OCI-M2 (cell line): ENCODE measurements at regions not wholly inside any gene's neighbourhood (a gene's known extent, or its start where the extent isn't known, plus 50 kb on each side); places are given as distances from the start of the nearest gene placed in this dataset.
A peak's percentile ranks its signal among the peaks of the same experiment; 100 is the strongest.

Source experiments
- DNase-seq: peaks from one replicate; lab custom pipeline; 2025; ENCODE audit not compliant: unreplicated experiment; lab: John Stamatoyannopoulos, UW

DNA sequence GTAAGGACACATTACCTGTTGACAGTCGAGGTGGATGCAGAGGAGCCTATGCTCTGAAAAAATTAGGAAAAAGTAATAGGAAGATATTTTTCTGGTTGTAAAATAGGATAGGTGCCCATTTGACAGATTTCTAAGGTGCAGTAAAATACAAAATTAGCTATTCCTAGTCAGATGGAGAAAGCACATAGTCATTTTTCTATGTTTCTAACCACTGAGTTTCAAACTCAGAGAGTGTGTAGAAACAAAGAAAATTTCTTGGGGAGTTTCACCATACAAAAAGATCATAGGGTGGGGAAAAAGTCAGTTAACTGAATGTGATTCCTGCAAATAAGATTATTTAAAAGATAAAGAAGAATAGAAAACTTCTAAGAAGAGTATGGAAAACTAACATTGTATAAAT is 666.9 kb downstream of the KCNT2 start:
- DNase-seq = no peak

DNA sequence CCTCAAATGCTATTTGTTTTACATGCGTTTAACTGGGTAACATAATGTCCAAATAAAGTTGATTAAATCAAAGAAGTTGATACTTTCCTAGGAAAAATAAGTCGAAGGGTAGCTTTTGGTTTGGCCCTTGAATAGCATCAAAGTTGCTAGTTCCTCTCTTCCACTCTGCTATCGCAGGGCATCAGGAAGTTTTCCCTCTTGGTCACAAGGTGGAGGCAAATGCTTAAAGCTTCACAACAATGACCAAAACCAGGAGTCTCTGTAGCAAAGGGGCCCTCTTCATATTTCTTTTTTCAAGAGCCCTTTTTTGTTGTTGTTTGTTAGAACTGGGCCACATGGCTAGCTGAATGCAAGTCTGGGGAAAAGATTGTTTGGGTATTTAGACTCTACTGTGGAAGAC is 668.4 kb downstream of the KCNT2 start:
- DNase-seq = no peak

DNA sequence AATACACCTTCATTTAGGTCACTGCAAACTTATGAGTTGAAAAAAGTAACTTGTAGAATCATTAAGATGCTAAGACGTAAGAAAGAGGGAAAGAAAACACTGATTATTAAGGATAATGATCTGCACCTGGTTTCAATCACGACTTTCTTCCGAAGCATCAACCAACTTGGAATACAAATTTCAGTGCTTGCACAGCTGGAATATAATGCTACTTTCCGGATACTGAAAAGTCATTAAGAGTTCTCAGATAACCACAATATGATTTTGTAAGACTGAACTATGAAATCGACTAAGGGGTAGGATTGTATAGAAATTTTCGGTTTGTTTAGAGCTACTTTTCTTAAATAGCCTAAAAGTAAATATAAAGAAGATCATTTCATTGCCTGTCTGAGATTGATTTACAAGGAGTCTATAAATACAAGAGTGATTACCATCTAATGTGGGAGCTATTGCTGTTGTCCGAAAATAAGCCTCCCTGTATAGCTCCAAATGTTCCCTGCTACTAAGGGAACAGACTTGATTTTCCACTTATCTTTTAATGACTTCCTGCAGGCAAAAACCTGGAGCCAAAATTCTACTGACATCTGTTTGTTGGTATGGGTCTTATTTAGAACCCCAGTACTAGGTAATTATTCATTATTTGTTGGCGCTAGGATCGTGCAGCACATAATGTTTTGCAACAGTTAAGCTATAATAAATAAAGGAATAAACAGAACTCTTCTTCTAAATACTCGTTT is 673.3 kb downstream of the KCNT2 start:
- DNase-seq = no peak

DNA sequence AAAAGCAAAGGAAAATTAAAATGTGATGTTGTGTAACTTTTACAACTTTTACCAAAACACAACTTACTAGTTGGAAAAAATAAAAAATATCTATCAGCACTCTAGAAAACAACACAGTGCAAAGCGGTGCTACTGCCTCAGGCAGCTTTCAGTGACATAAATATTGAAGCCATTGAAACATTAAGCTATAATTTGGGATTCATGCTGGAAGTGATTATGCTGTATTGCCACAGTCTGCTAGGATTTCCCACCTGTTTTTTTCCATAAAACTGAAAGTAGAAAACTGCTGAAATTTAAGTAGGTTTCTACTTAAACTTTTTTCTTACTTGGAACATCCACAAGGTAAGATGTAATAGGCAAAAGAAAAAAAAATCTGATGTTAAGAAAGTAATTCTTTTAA is 674.4 kb downstream of the KCNT2 start:
- no peak for DNase-seq

DNA sequence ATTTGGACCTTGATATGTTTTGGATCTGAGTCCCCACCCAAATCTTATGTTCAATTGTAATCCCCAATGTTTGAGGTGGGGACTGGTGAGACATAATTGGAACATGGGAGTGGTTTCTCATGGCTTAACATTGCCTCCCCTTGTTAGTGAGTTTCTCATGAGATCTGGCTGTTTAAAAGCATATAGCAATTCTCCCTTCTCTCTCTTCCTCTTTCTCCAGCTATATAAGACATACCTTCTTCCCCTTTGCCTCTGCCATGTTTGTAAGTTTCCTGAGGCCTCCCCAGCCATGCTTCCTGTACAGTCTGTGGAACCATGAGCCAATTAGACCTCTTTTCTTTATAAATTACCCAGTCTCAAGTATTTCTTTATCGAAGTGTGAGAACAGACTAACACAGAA is 692.4 kb downstream of the KCNT2 start:
- DNase-seq = no peak

DNA sequence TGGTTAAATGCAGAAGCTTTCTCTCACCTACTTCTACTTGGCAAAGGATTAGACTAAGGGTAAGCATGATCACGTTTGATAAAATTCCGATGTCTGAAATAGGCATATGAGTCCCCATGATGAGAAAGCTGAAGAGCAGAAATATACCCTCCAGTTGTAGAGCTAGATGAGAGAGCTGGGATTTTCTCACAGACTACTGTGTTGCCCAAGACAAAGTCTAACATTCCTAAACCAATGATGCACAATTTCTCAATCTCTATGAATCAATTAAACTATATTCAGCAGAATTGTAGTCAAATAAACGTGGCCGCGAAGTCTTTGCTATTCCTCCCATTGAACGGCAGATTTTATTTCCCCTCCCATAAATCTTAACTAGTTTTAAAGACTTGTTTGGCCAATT is 699.2 kb downstream of the KCNT2 start:
- DNase-seq = no peak

DNA sequence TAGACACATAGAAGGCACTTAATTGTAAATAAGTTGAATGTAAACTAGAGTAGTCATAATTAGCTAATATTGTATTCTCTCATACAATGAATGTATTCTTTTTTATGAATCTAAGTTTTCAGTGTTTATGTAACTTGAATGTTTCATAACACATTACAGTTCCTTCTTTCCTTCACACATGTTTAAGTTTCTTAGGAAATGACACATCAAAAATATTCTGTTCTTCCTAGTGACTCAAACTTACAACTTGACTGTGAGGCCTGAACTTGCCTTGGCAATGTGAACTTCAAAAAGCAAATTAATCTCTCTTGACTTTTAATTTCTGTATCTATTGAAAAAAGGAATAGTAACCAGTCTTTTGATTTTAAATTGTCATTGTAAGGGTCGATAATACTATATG is 700.1 kb downstream of the KCNT2 start:
- no peak for DNase-seq

DNA sequence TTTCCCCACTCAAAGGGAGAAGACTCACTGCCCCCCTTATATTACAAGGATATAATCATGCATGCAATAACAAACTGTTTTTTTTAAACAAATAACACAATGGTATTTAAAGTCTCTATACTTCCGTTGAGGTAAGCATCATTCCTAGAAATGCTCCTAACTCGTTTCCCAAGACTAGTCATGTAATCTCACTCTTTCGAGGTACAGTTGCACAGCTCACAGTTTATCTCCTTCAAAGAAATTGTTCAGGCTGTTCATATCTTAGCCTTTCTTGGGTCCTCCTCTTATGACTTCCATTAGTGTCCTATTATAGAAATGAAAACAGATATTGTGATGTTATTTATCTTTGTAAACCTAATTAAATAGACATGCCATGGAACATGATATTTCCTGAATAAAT is 705.0 kb downstream of the KCNT2 start:
- no peak for DNase-seq

DNA sequence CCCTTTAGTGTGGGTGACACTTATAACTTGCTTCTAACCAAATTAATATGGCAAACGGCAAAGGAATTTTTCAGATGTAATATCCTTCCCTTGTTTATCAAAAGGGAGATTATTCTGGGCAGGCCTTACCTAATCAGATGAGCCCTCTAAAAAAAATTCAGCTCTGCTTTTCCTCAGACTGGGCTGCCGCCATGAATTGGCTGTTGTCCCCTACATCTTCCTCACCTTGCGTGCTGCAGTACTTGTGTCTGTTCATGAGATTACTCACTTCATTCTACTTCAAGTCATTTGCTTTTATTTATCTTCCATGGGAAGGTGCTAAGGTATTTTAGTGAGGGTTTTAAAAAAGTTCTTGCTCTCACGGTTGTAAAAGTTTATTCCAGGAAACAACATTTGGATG is 705.5 kb downstream of the KCNT2 start:
- DNase-seq = no peak

DNA sequence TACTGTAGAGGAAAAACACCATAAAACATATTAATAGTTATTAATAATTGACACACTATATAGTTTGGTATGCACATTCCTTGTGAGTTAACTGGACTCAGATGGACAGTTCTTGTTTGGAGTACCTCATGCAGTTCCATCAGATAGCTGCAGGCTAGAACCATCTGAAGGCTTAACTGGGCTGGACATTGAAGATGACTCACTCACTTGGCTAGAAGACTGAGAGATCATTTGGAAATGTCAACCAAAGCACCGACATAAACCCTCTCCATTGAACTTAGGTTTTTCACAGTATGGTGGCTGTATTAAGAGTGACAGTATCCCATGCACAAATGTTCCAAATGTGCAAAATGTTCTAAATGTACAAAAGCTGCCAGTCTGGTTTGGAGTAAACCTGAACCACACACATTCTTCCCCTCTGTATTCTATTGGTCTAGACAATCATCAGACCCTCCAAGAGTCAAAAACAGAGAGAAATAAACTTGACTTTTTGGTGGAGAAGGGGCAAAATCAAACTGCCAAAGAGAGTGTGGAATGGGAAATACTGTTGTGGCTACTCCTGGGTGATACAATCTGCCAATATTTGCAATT is 708.4 kb downstream of the KCNT2 start:
- DNase-seq = no peak

DNA sequence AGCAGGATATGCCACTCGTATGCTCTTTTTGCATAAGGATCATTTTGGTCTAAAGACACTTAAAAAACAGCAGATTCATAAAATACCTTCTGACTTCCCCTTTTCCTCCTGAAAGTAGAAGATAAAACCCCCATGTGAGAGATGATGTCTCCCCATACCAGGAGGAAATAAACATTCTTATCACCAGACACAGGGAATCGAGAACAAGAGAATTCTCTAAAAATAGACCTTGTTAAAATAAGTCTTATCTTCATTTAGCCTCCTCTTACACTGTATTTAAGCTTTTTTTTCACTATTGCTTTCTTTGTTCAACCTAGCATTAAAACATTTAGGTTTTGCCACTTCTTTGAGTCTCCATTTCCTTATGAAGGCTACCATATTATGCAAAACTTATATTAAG is 709.3 kb downstream of the KCNT2 start:
- no peak for DNase-seq

DNA sequence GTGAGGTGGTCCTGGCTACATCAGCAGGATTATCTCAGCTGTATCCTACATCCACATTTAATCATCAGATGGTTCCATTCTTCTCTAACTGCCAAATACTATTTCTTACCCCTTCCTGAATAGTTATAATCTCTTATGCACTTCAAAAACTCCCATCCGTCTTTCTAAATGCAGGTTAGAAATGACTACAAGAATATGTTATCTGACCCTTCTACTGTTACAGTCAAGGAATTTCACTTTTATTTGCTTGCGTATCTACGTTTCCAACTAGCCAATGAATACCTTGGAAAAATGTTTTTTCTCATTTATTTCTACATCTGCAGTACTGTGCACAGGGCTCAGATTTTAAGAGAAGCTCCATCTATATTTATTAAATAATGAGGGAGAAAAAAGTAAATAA is 709.9 kb downstream of the KCNT2 start:
- DNase-seq = no peak

DNA sequence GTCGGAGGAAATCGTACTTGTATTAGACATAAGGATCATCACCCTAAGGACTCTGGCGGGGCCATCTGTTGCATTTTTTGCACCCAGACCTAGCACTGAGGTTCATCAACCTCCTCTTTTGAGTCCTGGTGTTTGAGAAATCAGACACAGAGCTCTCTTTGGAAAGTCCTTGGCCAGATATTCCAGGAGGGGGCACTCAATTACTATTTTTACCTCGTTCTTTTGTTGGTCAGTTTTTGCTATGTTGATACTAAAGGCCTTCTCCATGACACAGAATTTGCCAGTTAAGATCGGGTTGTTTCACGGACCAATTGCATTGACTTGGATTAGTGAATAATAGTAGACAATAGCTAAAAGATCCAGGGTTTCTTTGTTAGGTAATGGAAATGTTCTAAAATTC is 711.2 kb downstream of the KCNT2 start:
- DNase-seq = no peak

DNA sequence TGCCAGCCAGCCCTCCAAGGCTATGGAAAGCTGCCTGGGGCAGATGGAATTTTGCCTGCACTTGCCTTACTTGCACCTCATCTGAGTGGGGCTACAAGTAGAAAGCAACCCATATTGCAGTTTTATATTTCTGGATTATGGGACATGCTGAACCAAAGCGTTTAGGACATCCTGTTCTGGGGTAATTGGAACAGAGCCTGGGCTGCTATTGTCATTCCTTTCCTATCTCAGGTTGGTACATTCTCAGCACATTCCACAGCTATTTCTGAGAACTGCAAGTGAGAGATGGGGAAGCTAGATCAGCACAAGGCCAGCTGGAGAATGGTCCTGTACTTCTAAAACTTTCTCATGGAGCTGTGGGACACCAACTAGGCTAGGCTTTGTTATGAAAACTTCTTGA is 713.8 kb downstream of the KCNT2 start:
- DNase-seq = no peak

DNA sequence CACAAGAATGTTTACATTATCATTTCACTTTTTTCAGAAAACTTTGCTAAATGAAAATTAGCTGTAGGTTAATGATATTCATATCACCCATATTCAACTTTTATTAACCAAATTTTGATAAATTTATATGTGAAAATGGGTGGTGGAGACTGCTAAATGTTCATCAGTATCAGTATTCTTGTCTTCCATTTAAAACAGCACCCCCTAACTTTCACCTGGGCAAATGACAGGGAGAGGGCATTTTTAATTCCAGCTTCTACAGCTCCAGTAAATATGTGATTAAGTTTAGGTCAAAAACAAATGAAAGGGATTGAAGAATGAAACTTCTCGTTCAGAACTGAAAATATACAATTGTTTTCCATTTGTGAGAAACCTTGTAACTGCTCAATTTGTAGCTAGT is 722.2 kb downstream of the KCNT2 start:
- no peak for DNase-seq

DNA sequence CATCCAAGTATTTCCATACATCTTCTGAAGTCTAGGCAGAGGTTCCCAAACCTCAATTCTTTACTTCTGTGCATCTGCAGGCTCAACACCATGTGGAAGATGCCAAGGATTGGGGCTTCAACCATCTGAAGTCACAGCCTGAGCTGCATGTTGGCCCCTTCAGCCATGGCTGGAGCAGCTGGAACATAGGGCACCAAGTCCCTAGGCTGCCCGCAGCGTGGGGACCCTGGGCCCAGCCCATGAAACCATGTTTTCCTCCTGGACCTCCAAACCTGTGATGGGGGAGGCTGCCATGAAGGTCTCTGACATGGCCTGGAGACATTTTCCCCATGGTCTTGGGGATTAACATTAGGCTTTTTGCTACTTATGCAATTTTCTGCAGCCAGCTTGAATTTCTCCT is 729.8 kb downstream of the KCNT2 start:
- DNase-seq = no peak

DNA sequence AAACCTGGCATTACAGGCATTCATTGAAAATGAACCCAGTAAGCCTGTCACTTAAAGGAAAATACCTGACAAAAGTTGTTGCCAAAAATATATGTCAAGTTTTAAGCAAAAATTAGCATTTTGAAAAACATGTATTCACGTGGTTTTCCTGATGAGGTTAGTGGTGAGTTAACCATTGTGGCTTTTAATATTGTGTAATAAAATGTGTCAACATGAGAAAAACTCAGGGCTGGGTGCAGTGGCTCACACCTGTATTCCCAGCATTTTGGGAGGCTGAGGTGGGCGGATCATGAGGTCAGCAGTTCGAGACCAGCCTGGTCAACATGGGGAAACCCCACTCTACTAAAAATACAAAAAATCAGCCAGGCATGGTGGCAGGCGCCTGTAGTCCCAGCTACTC is 731.4 kb downstream of the KCNT2 start:
- no peak for DNase-seq

DNA sequence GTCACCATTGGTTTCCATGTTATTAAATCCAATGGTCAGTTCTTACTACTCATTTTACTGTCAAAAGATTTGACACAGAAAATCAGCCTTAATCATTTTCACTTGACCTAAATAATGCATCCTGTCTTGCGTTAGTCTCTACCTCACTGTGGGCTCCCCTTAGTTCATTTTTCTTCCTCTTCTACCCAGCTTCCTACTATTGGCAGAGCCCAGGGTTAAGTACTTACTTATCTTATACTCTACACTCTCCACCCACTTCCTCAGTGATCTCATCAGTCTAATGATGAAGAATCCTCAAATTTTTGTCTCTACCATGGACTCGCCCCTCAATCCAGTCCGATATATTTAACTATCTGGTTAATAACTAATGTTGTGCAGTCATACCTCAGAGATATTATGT is 735.9 kb downstream of the KCNT2 start:
- no peak for DNase-seq

DNA sequence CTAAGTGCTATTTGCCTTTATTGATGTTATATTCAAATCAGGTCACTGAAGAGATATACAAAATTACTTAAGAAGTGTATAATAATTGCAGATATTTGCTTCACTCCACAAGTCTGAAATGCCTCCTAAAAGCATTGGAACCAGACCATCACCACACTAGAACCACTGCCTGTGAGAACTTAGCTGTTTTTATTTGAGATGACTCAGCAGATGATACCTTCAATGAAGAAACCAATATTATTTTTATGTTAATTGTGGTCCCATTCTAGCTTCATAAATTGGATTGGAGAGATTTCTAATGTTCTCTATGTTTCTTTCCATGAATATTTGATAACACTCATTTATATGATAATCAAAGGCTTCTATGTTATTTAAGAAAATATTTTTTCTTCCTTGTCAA is 740.6 kb downstream of the KCNT2 start:
- no peak for DNase-seq

DNA sequence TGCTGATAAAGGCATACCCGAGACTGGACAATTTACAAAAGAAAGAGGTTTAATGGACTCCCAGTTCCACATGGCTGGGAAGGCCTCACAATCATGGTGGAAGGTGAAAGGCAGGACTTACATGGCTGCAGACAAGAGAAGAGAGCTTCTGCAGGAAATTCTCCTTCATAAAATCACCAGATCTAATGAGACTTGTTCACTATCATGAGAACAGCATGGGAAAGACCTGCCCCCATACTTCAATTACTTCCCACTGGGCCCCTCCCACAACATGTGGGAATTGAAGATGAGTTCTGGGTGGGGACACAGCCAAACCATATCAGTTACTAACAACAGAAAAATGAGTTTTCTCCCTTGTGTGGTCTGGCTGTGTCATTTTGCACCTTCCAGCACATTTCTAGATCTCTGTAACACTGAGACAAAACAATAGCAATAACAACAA is 741.4 kb downstream of the KCNT2 start:
- peak; percentile 44 for DNase-seq

DNA sequence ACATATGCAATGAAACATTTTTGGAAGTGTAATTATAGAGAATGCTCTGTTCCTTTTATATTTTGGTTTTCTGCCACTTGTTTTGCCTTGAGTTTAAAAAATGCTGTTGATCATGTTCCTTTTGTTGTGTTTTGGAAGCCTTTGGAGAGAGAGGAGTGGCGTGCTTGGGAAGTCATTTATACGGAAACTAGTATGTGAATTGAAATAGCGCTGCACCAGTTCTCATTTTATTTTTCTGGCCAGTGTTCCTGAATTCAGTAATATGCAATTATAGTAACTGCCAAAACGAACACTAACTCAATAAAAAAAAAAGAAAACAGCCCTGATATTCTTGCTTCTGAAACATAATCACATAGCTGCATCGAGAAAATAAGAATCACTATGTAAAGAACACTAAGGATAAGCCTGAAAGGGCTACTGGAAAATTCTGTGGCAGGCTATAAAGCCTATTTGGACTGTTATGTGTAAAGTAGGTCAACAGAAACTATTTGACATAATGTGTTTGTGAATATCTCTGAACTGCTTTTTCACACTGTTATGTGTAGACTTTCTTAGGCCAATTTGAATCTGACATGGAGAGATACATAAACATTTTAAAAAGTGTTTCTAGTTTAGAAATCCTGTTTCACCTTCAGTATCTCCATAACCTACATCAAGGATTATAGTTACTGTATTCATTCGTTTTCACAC is 742.0 kb downstream of the KCNT2 start:
- DNase-seq = no peak

DNA sequence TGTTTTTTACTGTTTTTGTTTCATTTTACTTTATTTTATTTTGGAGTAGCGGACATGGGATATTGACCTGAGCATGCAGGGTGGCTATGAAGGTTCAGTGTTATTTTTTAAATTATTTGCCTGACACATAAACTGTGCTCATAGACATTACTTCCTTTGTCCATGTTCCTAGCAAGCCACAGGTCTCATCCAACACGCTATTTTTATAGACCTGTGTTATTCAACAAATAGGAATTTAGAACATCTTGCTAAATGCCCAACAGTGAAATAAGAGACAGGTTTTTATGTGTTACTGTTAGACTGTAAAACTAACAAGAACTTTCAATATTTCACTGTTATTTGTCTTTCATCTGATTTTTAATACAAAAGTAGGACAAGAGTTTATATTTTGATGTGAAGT is 756.4 kb downstream of the KCNT2 start:
- no peak for DNase-seq
